Uterus (tissue), 2 donors: ENCODE measurements at regions not wholly inside any gene's neighbourhood (a gene's known extent, or its start where the extent isn't known, plus 50 kb on each side); places are given as distances from the start of the nearest gene placed in this dataset.

Experiments
- CTCF ChIP-seq, 4 experiments: fragments of 200-600 bp in 2 of 4; fragments of 450-650 bp in 2 of 4; sonication (generic) in 2 of 4; IDR thresholded peaks; one replicate each; pipeline ENCODE4 v1.5.1; 2016 to 2019; ENCODE audit warnings: antibody characterized with exemption in 4 of 4, mild to moderate bottlenecking in 2 of 4, moderate library complexity in 1 of 4
- POLR2A ChIP-seq, 2 donors: fragments of 450-650 bp; IDR thresholded peaks; one replicate each; pipeline ENCODE4 v1.6.1; 2016; ENCODE audit warnings: antibody characterized with exemption in 2 of 2, mild to moderate bottlenecking in 1 of 2, moderate library complexity in 1 of 2

DNA sequence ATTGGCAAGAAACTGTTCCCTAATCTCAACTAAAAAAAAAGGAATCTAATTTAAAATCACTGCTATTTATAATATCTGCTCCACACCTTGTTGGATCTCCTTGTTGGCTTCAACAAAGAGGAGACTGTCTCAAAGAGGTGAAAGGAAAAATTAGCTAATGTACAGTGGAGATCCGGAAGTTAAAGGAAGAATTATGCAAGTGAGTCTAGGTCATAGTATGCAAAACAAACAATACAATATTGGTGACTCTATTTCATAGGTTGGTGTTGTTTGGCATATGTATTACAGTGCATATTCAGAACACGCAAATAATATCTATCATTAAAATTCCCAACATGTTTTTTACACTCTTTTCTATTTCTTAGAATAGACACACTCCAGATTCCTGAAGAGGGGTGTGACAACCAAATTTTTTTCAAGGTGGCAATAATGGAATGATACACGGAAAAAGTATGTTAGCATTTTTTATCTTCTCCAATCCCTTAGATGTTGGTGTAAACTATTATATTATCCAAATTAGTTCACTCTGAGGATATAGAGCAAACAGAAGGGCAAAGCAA lies 685.3 kb downstream of the KCNA4 start:
- TF ChIP-seq CTCF (IDR thresholded peaks at IDR 0.05): no peak
- no peak for TF ChIP-seq POLR2A (IDR thresholded peaks at IDR 0.05)
